ENCODE measurements at regions not wholly inside any gene's neighbourhood (a gene's known extent, or its start where the extent isn't known, plus 50 kb on each side); places are given as distances from the start of the nearest gene placed in this dataset.

DNA sequence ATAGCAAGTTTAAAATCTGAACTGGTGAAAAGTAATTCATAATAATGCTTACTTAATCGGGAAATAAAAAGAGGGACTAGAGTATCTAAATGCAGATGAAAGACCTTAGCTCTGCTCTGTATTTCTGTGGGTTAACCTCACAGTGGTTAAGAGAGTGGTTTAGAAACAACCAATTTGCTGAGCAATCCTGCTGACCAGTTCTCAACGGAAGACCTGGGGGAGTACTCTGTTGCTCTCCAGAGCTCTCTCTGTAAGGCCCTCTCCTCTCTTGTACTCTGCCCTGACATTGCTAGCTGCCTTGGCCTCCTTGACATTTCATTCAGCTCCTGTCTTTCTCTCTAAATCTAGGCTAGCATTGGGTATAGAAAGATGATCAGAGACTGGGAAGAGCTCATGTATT is 1186.6 kb upstream of the SEMA6A start:
- no peak for TF ChIP-seq POLR2AphosphoS5 (IDR thresholded peaks at IDR 0.05; ENCODE audit: low read depth, low read length)
- TF ChIP-seq SPI1 (IDR thresholded peaks at IDR 0.05; ENCODE audit: low read depth, low read length): no peak
- TF ChIP-seq POLR2A (IDR thresholded peaks at IDR 0.05; ENCODE audit: low read depth, low read length): no peak
